KMS-11 (cell line): ENCODE measurements at regions not wholly inside any gene's neighbourhood (a gene's known extent, or its start where the extent isn't known, plus 50 kb on each side); places are given as distances from the start of the nearest gene placed in this dataset.

ENCODE experiments used
- H2AFZ ChIP-seq: fragments of 200-600 bp; sonication (generic); 2 replicates; pipeline ENCODE4 v1.6.1; 2016; ENCODE audit warnings: antibody characterized with exemption, mixed run types, low read depth
- H3K27ac ChIP-seq: fragments of 200-600 bp; sonication (generic); 2 replicates; pipeline ENCODE4 v1.6.1; 2016; ENCODE audit warnings: mild to moderate bottlenecking, mixed run types
- H3K27me3 ChIP-seq: fragments of 200-600 bp; sonication (generic); 2 replicates; pipeline ENCODE4 v1.6.1; 2017; ENCODE audit warnings: mild to moderate bottlenecking, low read depth, mixed run types, moderate library complexity; ENCODE audit not compliant: insufficient read depth
- H3K36me3 ChIP-seq: fragments of 200-600 bp; sonication (generic); 2 replicates; pipeline ENCODE4 v1.6.1; 2017; ENCODE audit warnings: mild to moderate bottlenecking, mixed run types; ENCODE audit not compliant: insufficient read depth
- H3K4me1 ChIP-seq: fragments of 200-600 bp; sonication (generic); 2 replicates; pipeline ENCODE4 v1.6.1; 2016; ENCODE audit warnings: mild to moderate bottlenecking, low read depth, mixed run types; ENCODE audit not compliant: poor library complexity, severe bottlenecking
- H3K4me2 ChIP-seq: fragments of 200-600 bp; sonication (generic); 2 replicates; pipeline ENCODE4 v1.7.0; 2016; ENCODE audit warnings: mild to moderate bottlenecking, mixed run types
- H3K4me3 ChIP-seq: fragments of 200-600 bp; sonication (generic); IDR thresholded peaks from 2 replicates; pipeline ENCODE4 v1.6.1; 2017; ENCODE audit warnings: low read depth, low read length, mixed read lengths; ENCODE audit not compliant: insufficient read depth
- H3K79me2 ChIP-seq: fragments of 200-600 bp; sonication (generic); 2 replicates; pipeline ENCODE4 v1.6.1; 2016; ENCODE audit warnings: low read depth, mixed run types; ENCODE audit not compliant: insufficient read depth
- H3K9ac ChIP-seq: fragments of 200-600 bp; sonication (generic); 2 replicates; pipeline ENCODE4 v1.6.1; 2016; ENCODE audit warnings: mild to moderate bottlenecking, mixed run types
- H4K20me1 ChIP-seq: fragments of 200-600 bp; sonication (generic); 2 replicates; pipeline ENCODE4 v1.6.1; 2016; ENCODE audit warnings: mild to moderate bottlenecking, mixed run types; ENCODE audit not compliant: insufficient read depth
- TF ChIP-seq, protein P1 (sequence below): fragments of 200-600 bp; sonication (generic); conservative IDR thresholded peaks from 2 replicates; pipeline ENCODE4 v1.6.1; 2017; ENCODE audit warnings: low read depth, mild to moderate bottlenecking, antibody characterized with exemption, low read length, moderate library complexity, mixed read lengths

DNA sequence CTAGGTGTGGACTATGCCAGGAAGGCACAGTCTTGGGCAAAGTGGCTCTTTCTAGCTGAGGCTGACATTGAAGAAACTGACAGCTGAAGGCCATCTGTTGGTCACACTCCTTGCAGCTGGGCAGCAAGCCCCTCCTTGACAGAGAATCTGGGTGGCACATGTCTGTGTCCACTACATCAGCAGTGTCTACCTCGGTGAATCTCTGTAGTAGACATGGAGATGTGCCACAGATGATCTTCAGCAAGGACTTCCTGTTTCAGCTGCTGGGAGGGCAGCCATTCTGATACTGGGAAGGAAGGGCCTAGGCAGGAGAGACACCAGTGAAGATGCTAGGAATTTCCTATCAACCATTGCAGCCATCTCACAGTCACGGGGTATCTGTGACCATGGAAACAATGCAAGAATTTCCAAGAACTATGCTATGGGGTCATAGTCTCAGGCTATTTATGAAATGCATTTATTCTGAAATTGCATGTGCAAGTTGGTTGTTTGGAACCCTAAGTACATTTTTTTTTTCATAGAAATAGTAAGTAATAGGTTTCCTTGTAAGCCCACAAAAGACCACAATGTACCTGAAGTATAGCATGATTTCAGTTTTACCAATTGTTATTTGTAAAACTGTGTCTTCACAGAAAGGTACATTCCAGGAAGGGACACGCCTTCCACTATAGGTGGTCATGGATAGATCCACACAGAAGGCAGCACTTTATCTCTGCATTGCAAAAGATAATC lies 63.8 kb upstream of the DARS1 start:
- Histone ChIP-seq H3K4me2 (no peak overlapping the region), H4K20me1 (no peaks in the 10 kb centered on the region), H3K36me3 (no peaks in the 10 kb centered on the region), H3K27ac (no peak overlapping the region), H2AFZ (no peak overlapping the region), H3K79me2 (no peaks in the 10 kb centered on the region), H3K27me3 (no peaks in the 10 kb centered on the region), H3K4me1 (peaks cover 2% of the 10 kb centered on the region), H3K4me3 (no peak overlapping the region), H3K9ac (no peak overlapping the region)
- TF ChIP-seq, protein P1, sequence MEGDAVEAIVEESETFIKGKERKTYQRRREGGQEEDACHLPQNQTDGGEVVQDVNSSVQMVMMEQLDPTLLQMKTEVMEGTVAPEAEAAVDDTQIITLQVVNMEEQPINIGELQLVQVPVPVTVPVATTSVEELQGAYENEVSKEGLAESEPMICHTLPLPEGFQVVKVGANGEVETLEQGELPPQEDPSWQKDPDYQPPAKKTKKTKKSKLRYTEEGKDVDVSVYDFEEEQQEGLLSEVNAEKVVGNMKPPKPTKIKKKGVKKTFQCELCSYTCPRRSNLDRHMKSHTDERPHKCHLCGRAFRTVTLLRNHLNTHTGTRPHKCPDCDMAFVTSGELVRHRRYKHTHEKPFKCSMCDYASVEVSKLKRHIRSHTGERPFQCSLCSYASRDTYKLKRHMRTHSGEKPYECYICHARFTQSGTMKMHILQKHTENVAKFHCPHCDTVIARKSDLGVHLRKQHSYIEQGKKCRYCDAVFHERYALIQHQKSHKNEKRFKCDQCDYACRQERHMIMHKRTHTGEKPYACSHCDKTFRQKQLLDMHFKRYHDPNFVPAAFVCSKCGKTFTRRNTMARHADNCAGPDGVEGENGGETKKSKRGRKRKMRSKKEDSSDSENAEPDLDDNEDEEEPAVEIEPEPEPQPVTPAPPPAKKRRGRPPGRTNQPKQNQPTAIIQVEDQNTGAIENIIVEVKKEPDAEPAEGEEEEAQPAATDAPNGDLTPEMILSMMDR, result no peak

DNA sequence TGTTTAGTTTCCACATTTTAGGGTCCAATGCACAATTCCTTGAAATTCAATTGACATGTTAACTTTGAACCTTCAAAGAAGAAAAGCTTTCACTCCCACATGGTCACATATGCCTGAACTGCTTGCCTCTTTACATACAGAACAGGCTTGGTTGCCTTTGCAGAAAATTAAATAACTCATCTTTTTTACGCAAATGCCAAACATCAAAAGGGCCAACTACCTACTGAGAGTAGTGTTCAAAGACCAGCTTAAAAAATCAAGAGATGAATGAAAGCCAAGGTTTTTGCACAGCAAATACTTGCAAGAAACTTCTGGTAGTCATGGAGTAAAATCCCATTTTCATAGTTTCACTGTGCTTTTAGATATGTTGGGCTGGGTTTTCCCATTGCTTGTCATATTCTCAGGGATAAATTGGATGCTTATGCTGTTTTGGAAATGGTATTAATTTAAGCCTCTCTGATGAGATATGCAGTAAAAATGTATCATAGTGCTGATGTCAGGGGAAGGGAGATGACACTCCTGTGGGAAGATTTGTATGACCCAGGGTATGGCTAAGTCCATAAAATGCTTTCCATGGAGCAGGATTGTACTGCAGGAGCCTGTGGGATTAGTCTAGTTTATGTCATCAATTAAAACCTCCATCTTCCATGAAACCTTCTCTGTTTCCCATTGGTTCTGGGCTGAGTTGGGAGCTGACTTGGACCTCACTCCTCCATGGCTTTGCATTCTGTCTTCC lies 60.6 kb upstream of the DARS1 start:
- Histone ChIP-seq H3K9ac (no peak overlapping the region), H3K79me2 (no peaks in the 10 kb centered on the region), H2AFZ (no peak overlapping the region), H3K27me3 (no peaks in the 10 kb centered on the region), H3K4me3 (no peak overlapping the region), H3K36me3 (no peaks in the 10 kb centered on the region), H4K20me1 (no peaks in the 10 kb centered on the region), H3K27ac (no peak overlapping the region), H3K4me2 (no peak overlapping the region), H3K4me1 (no peaks in the 10 kb centered on the region)
- TF ChIP-seq, protein P1, result no peak

DNA sequence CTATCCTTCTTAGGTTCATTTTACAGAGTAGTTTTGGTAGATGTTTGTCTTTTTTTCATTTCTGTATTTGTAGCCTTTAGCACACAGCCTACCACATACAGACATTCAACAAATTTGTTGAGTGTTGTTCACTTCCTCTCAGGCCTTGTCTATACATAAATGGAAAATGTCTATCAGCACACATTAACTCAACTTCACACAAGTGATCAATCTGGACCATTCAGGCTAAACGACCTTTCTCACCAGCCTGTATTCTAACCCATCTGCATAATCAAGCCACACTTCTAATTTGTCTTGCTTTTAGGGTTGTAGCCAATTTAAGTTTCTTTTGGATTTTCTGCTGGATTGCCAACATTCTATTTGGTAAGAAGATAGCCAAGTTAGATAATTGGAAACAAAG lies 59.9 kb upstream of the DARS1 start:
- Histone ChIP-seq H3K36me3 (no peaks in the 10 kb centered on the region), H3K27ac (no peak overlapping the region), H3K4me1 (no peaks in the 10 kb centered on the region), H3K79me2 (no peaks in the 10 kb centered on the region), H3K4me2 (no peak overlapping the region), H3K4me3 (no peak overlapping the region), H3K27me3 (no peaks in the 10 kb centered on the region), H4K20me1 (no peaks in the 10 kb centered on the region), H3K9ac (no peak overlapping the region), H2AFZ (no peak overlapping the region)
- TF ChIP-seq, protein P1, result no peak
